ENCODE measurements at regions not wholly inside any gene's neighbourhood (a gene's known extent, or its start where the extent isn't known, plus 50 kb on each side); places are given as distances from the start of the nearest gene placed in this dataset.
"Not testable (repeated sequence)": the region's sequence is repeated elsewhere in the genome, so short reads cannot be mapped to it uniquely, and the experiment has no call there.

- no peak for DNase-seq
- no peak overlapping the region for H3K27ac ChIP-seq
- H3K9ac ChIP-seq (ENCODE audit: low read depth in 2 of 2, low read length in 2 of 2) = no peak overlapping the region
- no peaks in the 10 kb centered on the region for H3K9me3 ChIP-seq
- TF ChIP-seq CTCF (IDR thresholded peaks at IDR 0.05) = no peak
- H3K36me3 ChIP-seq = no peaks in the 10 kb centered on the region
- H3K4me1 ChIP-seq = no peaks in the 10 kb centered on the region
- no peak overlapping the region for H3K4me3 ChIP-seq
- H3K27me3 ChIP-seq = no peaks in the 10 kb centered on the region
- intact Hi-C loops (cut with DNase I) = no loop called here
These were observed 208.2 kb downstream of the PARM1 start for GRCh38 chr4:75141162-75141561.

- no peaks in the 10 kb centered on the region for H3K4me1 ChIP-seq
- no peaks in the 10 kb centered on the region for H3K9me3 ChIP-seq
- no peak overlapping the region for H3K27ac ChIP-seq
- intact Hi-C loops (cut with DNase I) = no loop called here
- H3K36me3 ChIP-seq = no peaks in the 10 kb centered on the region
- no peak for TF ChIP-seq CTCF (IDR thresholded peaks at IDR 0.05)
- H3K4me3 ChIP-seq = no peak overlapping the region
- no peaks in the 10 kb centered on the region for H3K27me3 ChIP-seq
- DNase-seq = no peak
- H3K9ac ChIP-seq (ENCODE audit: low read depth in 2 of 2, low read length in 2 of 2) = no peak overlapping the region
These were observed 204.4 kb downstream of the PARM1 start for GRCh38 chr4:75137302-75137701.

- DNase-seq = no peak
- no peaks in the 10 kb centered on the region for H3K9me3 ChIP-seq
- H3K9ac ChIP-seq (ENCODE audit: low read depth in 2 of 2, low read length in 2 of 2) = no peak overlapping the region
- H3K4me1 ChIP-seq = no peaks in the 10 kb centered on the region
- TF ChIP-seq CTCF (IDR thresholded peaks at IDR 0.05) = no peak
- intact Hi-C loops (cut with DNase I) = no loop called here
- no peaks in the 10 kb centered on the region for H3K36me3 ChIP-seq
- no peaks in the 10 kb centered on the region for H3K27me3 ChIP-seq
- no peak overlapping the region for H3K4me3 ChIP-seq
- H3K27ac ChIP-seq = no peak overlapping the region
These were observed 202.3 kb downstream of the PARM1 start for GRCh38 chr4:75135068-75135825.

GRCh38 chr4:75126870-75127269 is 194.0 kb downstream of the PARM1 start:
- not testable (repeated sequence) for H3K27ac ChIP-seq
- peak; percentile 27 for DNase-seq

GRCh38 chr4:75126058-75126457 is 193.1 kb downstream of the PARM1 start:
- no peaks in the 10 kb centered on the region for H3K4me1 ChIP-seq
- H3K9ac ChIP-seq (ENCODE audit: low read depth in 2 of 2, low read length in 2 of 2) = no peak overlapping the region
- no peak overlapping the region for H3K4me3 ChIP-seq
- H3K9me3 ChIP-seq = no peaks in the 10 kb centered on the region
- no peak overlapping the region for H3K27ac ChIP-seq
- H3K27me3 ChIP-seq = no peaks in the 10 kb centered on the region
- H3K36me3 ChIP-seq = no peaks in the 10 kb centered on the region
- intact Hi-C loops (cut with DNase I) = no loop called here
- no peak for TF ChIP-seq CTCF (IDR thresholded peaks at IDR 0.05)
- no peak for DNase-seq

More at GRCh38 chr4:75126870-75127269, 194.0 kb downstream of the PARM1 start:
- Histone ChIP-seq H3K4me3 (peak overlapping the region; percentile 9), H3K9ac (ENCODE audit: low read depth in 2 of 2, low read length in 2 of 2) (peak overlapping the region in 1 of 2 donors; percentile 13)
- H3K27me3 ChIP-seq; H3K9me3 ChIP-seq; H3K4me1 ChIP-seq; H3K36me3 ChIP-seq; intact Hi-C loops (cut with DNase I): not testable (repeated sequence)

GRCh38 chr4:75122424-75123014 is 189.6 kb downstream of the PARM1 start:
- intact Hi-C loops (cut with DNase I) = no loop called here
- no peak for TF ChIP-seq CTCF (IDR thresholded peaks at IDR 0.05)
- Histone ChIP-seq H3K4me3 (no peak overlapping the region), H3K9me3 (no peaks in the 10 kb centered on the region), H3K4me1 (no peaks in the 10 kb centered on the region), H3K27me3 (no peaks in the 10 kb centered on the region), H3K9ac (ENCODE audit: low read depth in 2 of 2, low read length in 2 of 2) (no peak overlapping the region), H3K27ac (no peak overlapping the region), H3K36me3 (no peaks in the 10 kb centered on the region)
- DNase-seq = no peak
